Nephron (organoid): ENCODE measurements at regions not wholly inside any gene's neighbourhood (a gene's known extent, or its start where the extent isn't known, plus 50 kb on each side); places are given as distances from the start of the nearest gene placed in this dataset.

Experiments
- H3K27ac Mint-ChIP-seq, 3 experiments: 2 replicates each; pipeline ENCODE4 v1.8.0; 2020; ENCODE audit warnings: mixed read lengths in 3 of 3, mild to moderate bottlenecking in 2 of 3, moderate library complexity in 1 of 3
- H3K27me3 Mint-ChIP-seq: 2 replicates; pipeline ENCODE4 v1.8.0; 2021; ENCODE audit warnings: low read depth, mild to moderate bottlenecking, moderate library complexity, mixed read lengths
- H3K36me3 Mint-ChIP-seq: 2 replicates; pipeline ENCODE4 v1.8.0; 2020; ENCODE audit warnings: low read depth, mixed read lengths
- H3K4me1 Mint-ChIP-seq: 2 replicates; pipeline ENCODE4 v1.8.0; 2020; ENCODE audit warnings: mixed read lengths
- H3K4me3 Mint-ChIP-seq, 3 experiments: 2 replicates each; pipeline ENCODE4 v1.8.0; 2020; ENCODE audit warnings: mild to moderate bottlenecking in 3 of 3, mixed read lengths in 3 of 3, moderate library complexity in 2 of 3
- H3K9me3 Mint-ChIP-seq: 2 replicates; pipeline ENCODE4 v1.8.0; 2020; ENCODE audit warnings: mixed read lengths
- CTCF ChIP-seq, 3 experiments: fragments of 200-600 bp; sonication (generic); IDR thresholded peaks; one replicate each; pipeline ENCODE4 v1.5.0; 2021; ENCODE audit warnings: antibody characterized with exemption in 3 of 3; ENCODE audit not compliant: unreplicated experiment in 3 of 3

GRCh38 chr18:7358989-7359726 is 128.3 kb downstream of the LRRC30 start:
- Mint-ChIP-seq H3K27me3 (peaks cover 8% of the 10 kb centered on the region), H3K4me1 (peaks cover 11% of the 10 kb centered on the region), H3K36me3 (no peaks in the 10 kb centered on the region), H3K27ac (no peak overlapping the region), H3K9me3 (no peaks in the 10 kb centered on the region), H3K4me3 (no peak overlapping the region)
- TF ChIP-seq CTCF (IDR thresholded peaks at IDR 0.05; ENCODE audit: unreplicated experiment in 3 of 3), result no peak

GRCh38 chr18:7360606-7361170 is 129.8 kb downstream of the LRRC30 start:
- no peak for TF ChIP-seq CTCF (IDR thresholded peaks at IDR 0.05; ENCODE audit: unreplicated experiment in 3 of 3)
- H3K36me3 Mint-ChIP-seq, result no peaks in the 10 kb centered on the region
- no peak overlapping the region for H3K4me3 Mint-ChIP-seq
- peaks cover 5% of the 10 kb centered on the region for H3K9me3 Mint-ChIP-seq
- peaks cover 11% of the 10 kb centered on the region for H3K4me1 Mint-ChIP-seq
- H3K27ac Mint-ChIP-seq, result no peak overlapping the region
- peaks cover 8% of the 10 kb centered on the region for H3K27me3 Mint-ChIP-seq

GRCh38 chr18:7363338-7363737 is 132.4 kb downstream of the LRRC30 start:
- Mint-ChIP-seq H3K27me3 (peaks cover 8% of the 10 kb centered on the region), H3K9me3 (peaks cover 6% of the 10 kb centered on the region), H3K27ac (no peak overlapping the region), H3K4me3 (no peak overlapping the region), H3K4me1 (peaks cover 11% of the 10 kb centered on the region), H3K36me3 (no peaks in the 10 kb centered on the region)
- TF ChIP-seq CTCF (IDR thresholded peaks at IDR 0.05; ENCODE audit: unreplicated experiment in 3 of 3), result no peak

GRCh38 chr18:7366597-7366996 is 135.7 kb downstream of the LRRC30 start:
- Mint-ChIP-seq H3K27me3 (peaks cover 3% of the 10 kb centered on the region), H3K4me3 (no peak overlapping the region), H3K36me3 (no peaks in the 10 kb centered on the region), H3K9me3 (peaks cover 6% of the 10 kb centered on the region), H3K27ac (no peak overlapping the region), H3K4me1 (peaks cover 18% of the 10 kb centered on the region)
- no peak for TF ChIP-seq CTCF (IDR thresholded peaks at IDR 0.05; ENCODE audit: unreplicated experiment in 3 of 3)

- H3K27ac Mint-ChIP-seq, result no peak overlapping the region
- TF ChIP-seq CTCF (IDR thresholded peaks at IDR 0.05; ENCODE audit: unreplicated experiment in 3 of 3), result no peak
- peaks cover 6% of the 10 kb centered on the region for H3K9me3 Mint-ChIP-seq
- H3K4me1 Mint-ChIP-seq, result peaks cover 18% of the 10 kb centered on the region
- peaks cover 3% of the 10 kb centered on the region for H3K27me3 Mint-ChIP-seq
- no peak overlapping the region for H3K4me3 Mint-ChIP-seq
- no peaks in the 10 kb centered on the region for H3K36me3 Mint-ChIP-seq
Measured at GRCh38 chr18:7367336-7367735, 136.4 kb downstream of the LRRC30 start.

- Mint-ChIP-seq H3K36me3 (no peaks in the 10 kb centered on the region), H3K27me3 (no peaks in the 10 kb centered on the region), H3K27ac (peak overlapping the region in 2 of 3 experiments; percentile 16 to 24), H3K4me3 (no peak overlapping the region), H3K9me3 (peaks cover 6% of the 10 kb centered on the region), H3K4me1 (peaks cover 18% of the 10 kb centered on the region)
- TF ChIP-seq CTCF (IDR thresholded peaks at IDR 0.05; ENCODE audit: unreplicated experiment in 3 of 3), result no peak
Measured at GRCh38 chr18:7369006-7369405, 138.1 kb downstream of the LRRC30 start.
